ENCODE measurements at regions not wholly inside any gene's neighbourhood (a gene's known extent, or its start where the extent isn't known, plus 50 kb on each side); places are given as distances from the start of the nearest gene placed in this dataset.

DNA sequence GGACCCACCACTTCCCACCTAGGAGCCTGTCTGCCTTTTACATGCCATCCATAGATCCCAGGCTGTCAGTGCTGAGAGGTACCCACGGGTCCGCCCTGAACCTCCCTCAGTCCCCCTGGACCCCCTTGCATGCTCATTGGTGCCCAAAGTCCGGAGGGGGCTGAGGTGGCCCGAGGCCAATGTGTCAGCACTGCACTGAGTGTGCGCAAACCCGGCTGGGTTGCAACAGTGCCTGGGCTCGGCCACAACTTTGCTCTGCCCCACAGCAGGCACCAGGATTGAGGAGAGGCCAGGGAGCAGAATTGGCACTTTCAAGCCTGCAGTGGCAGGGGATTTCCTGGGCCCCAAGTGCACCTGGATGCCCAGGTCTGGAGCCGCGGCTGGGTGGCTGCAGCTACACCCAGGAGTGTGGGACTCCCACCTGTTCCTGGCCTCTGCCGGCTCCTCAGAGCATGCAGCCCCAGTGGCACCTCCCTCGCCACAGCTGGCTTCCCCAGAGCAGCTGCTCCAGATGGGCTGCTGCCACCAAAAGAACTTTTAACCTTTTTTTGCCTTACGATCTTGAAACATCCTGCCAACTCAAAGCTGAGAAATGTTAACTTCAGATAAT, 837.0 kb downstream of the SLITRK6 start:
- TF ChIP-seq, protein P1, sequence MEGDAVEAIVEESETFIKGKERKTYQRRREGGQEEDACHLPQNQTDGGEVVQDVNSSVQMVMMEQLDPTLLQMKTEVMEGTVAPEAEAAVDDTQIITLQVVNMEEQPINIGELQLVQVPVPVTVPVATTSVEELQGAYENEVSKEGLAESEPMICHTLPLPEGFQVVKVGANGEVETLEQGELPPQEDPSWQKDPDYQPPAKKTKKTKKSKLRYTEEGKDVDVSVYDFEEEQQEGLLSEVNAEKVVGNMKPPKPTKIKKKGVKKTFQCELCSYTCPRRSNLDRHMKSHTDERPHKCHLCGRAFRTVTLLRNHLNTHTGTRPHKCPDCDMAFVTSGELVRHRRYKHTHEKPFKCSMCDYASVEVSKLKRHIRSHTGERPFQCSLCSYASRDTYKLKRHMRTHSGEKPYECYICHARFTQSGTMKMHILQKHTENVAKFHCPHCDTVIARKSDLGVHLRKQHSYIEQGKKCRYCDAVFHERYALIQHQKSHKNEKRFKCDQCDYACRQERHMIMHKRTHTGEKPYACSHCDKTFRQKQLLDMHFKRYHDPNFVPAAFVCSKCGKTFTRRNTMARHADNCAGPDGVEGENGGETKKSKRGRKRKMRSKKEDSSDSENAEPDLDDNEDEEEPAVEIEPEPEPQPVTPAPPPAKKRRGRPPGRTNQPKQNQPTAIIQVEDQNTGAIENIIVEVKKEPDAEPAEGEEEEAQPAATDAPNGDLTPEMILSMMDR (IDR thresholded peaks at IDR 0.05; ENCODE audit: borderline replicate concordance, control extremely low read depth, extremely low read depth, insufficient read depth, missing control alignments), result no peak

GRCh38 chr13:84961023-84961422, 838.2 kb downstream of the SLITRK6 start:
- DNase-seq (ENCODE audit: low spot score), result no peak
- in situ Hi-C loops (cut with MboI; ENCODE audit: low sequenced_read_pairs, unreplicated experiment), result no loop called here
- TF ChIP-seq, protein P1 (IDR thresholded peaks at IDR 0.05; ENCODE audit: borderline replicate concordance, control extremely low read depth, extremely low read depth, insufficient read depth, missing control alignments), result no peak

More for the DNA sequence above, 837.0 kb downstream of the SLITRK6 start:
- in situ Hi-C loops (cut with MboI; ENCODE audit: low sequenced_read_pairs, unreplicated experiment), result no loop called here
- no peak for DNase-seq (ENCODE audit: low spot score)

GRCh38 chr13:84959818-84960217, 839.4 kb downstream of the SLITRK6 start:
- in situ Hi-C loops (cut with MboI; ENCODE audit: low sequenced_read_pairs, unreplicated experiment), result no loop called here
- TF ChIP-seq, protein P1 (IDR thresholded peaks at IDR 0.05; ENCODE audit: borderline replicate concordance, control extremely low read depth, extremely low read depth, insufficient read depth, missing control alignments), result no peak
- DNase-seq (ENCODE audit: low spot score), result no peak

GRCh38 chr13:84954636-84955035, 844.6 kb downstream of the SLITRK6 start:
- in situ Hi-C loops (cut with MboI; ENCODE audit: low sequenced_read_pairs, unreplicated experiment), result no loop called here
- TF ChIP-seq, protein P1 (IDR thresholded peaks at IDR 0.05; ENCODE audit: borderline replicate concordance, control extremely low read depth, extremely low read depth, insufficient read depth, missing control alignments), result no peak

DNA sequence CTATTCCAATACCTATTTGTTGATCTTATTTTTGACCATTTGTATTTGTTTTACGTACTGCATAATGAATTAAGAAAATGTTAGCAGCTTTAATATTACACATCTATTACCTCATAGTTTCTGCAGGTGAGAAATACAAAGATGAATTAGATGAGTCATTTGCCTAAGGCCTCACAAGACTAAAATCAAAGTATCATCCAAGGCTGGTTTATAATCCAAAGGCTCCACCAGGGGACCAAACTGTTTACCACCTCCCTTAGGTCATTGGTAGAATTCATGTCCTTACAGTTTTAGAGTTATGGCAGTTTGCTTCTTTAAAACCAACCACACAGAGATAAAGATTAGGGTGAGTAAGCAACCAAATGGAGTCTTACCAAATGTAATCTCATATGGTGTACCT, 848.1 kb downstream of the SLITRK6 start:
- TF ChIP-seq, protein P1 (IDR thresholded peaks at IDR 0.05; ENCODE audit: borderline replicate concordance, control extremely low read depth, extremely low read depth, insufficient read depth, missing control alignments), result no peak
- in situ Hi-C loops (cut with MboI; ENCODE audit: low sequenced_read_pairs, unreplicated experiment), result no loop called here
- no peak for DNase-seq (ENCODE audit: low spot score)

More at GRCh38 chr13:84954636-84955035, 844.6 kb downstream of the SLITRK6 start:
- DNase-seq (ENCODE audit: low spot score), result no peak

DNA sequence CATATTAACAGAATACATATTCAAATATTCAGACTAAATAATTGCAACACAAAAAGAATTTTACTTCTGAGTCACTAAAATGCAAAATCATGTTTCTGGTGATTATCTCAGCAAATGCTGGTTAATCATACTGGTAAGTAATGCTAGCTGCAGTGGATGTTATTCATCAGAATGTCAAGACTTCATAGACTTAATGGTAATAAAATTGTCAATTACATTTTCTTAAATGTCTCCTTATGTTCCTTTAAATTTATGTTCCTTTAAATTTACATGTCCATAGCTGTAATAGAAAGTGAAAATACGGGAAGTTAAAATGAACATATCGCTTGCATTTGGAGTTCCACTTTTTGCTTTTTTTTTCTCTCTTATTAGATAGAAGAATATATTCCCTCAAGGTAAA, 853.0 kb downstream of the SLITRK6 start:
- in situ Hi-C loops (cut with MboI; ENCODE audit: low sequenced_read_pairs, unreplicated experiment), result no loop called here
- DNase-seq (ENCODE audit: low spot score), result no peak
- TF ChIP-seq, protein P1 (IDR thresholded peaks at IDR 0.05; ENCODE audit: borderline replicate concordance, control extremely low read depth, extremely low read depth, insufficient read depth, missing control alignments), result no peak

Data from GM13976 (cell line).